ENCODE measurements at regions not wholly inside any gene's neighbourhood (a gene's known extent, or its start where the extent isn't known, plus 50 kb on each side); places are given as distances from the start of the nearest gene placed in this dataset.

DNA sequence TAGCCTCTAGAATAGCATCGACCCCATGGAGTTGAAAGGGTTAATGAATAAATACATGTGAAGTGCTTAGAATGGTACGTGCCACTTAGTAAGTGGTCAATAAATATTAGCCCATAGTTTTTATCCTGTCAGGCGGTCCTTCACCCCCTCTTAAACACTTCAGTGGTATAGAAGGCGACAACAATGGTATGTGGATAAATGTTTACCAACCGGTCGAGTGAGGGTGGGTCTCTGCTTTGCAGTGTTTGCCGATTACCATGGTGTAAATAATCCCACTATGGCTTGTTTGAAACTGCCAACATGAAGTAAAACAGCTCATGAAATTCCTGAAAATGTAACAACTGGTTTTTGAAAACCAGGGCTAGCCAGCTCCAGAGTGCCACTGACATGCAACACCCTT is 541.2 kb downstream of the BUD13 start:
- H3K27ac Mint-ChIP-seq, result no peak overlapping the region
- no peak for DNase-seq (ENCODE audit: low spot score, unreplicated experiment)
- H3K36me3 Mint-ChIP-seq (ENCODE audit: insufficient read depth), result no peaks in the 10 kb centered on the region
- H3K27me3 Mint-ChIP-seq, result peaks cover 15% of the 10 kb centered on the region
- peaks cover 10% of the 10 kb centered on the region for H3K9me3 Mint-ChIP-seq (ENCODE audit: low read depth)
- TF ChIP-seq, protein P1, sequence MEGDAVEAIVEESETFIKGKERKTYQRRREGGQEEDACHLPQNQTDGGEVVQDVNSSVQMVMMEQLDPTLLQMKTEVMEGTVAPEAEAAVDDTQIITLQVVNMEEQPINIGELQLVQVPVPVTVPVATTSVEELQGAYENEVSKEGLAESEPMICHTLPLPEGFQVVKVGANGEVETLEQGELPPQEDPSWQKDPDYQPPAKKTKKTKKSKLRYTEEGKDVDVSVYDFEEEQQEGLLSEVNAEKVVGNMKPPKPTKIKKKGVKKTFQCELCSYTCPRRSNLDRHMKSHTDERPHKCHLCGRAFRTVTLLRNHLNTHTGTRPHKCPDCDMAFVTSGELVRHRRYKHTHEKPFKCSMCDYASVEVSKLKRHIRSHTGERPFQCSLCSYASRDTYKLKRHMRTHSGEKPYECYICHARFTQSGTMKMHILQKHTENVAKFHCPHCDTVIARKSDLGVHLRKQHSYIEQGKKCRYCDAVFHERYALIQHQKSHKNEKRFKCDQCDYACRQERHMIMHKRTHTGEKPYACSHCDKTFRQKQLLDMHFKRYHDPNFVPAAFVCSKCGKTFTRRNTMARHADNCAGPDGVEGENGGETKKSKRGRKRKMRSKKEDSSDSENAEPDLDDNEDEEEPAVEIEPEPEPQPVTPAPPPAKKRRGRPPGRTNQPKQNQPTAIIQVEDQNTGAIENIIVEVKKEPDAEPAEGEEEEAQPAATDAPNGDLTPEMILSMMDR (IDR thresholded peaks at IDR 0.05; ENCODE audit: unreplicated experiment), result no peak
- no peaks in the 10 kb centered on the region for H3K4me1 Mint-ChIP-seq (ENCODE audit: low read depth)
- no peak overlapping the region for H3K4me3 Mint-ChIP-seq (ENCODE audit: low read depth)

DNA sequence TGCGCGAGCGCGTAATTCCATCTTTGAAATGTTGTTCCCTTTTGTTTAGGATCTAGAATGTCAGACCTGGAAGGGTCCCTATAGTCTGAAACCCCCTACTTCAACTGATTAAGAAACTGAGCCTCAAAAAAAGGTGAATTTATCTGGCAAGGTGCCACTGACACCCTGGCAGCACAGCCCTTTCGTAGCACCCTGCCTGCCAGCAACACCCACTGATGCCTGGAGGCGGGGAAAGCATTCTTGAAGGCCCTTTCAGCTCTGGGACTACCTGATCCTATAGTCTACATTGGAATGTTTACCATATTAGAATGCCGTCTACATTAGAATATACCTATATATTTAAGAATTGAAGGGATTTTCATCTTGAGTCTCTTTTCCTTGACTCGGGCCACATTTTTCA is 542.3 kb downstream of the BUD13 start:
- Mint-ChIP-seq H3K27ac (no peak overlapping the region), H3K27me3 (peaks cover 16% of the 10 kb centered on the region), H3K4me3 (ENCODE audit: low read depth) (no peak overlapping the region), H3K9me3 (ENCODE audit: low read depth) (peaks cover 10% of the 10 kb centered on the region), H3K36me3 (ENCODE audit: insufficient read depth) (no peaks in the 10 kb centered on the region), H3K4me1 (ENCODE audit: low read depth) (no peaks in the 10 kb centered on the region)
- TF ChIP-seq, protein P1 (IDR thresholded peaks at IDR 0.05; ENCODE audit: unreplicated experiment), result no peak
- no peak for DNase-seq (ENCODE audit: low spot score, unreplicated experiment)

DNA sequence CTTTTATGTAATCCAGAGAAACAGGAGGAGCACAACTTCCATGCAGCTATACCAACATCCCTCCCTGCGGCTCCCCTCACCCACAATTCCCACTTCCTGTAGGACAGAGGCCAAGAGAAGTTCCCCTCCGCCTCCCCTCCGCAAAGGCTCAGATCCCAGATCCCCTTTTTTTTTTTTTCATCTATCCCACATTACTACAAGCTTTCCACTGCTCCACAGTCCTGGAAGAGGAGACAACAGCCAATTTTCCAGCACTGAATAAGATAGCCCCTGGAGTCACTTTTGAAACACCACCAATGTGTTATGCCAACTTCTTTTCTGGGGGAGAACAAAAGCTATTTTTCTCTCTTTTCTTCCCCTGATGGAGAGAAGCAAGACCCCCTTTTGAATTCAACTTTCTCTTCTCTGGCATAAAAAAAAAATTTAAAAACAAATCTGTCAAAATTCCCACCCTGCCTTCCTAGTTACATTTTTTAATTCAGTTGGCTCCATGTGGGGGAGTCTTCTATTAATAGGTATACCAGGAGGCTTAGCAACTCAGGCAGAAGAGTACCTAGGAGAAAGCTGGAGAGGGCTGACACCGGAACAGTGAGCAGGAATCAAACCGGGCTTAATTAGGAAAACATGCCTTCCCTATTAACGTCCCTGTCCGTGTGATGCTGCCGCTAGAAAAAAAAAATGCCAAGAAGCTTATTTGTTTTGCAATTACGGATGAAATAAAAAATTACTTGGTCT is 543.4 kb downstream of the BUD13 start:
- H3K4me3 Mint-ChIP-seq (ENCODE audit: low read depth), result no peak overlapping the region
- no peaks in the 10 kb centered on the region for H3K4me1 Mint-ChIP-seq (ENCODE audit: low read depth)
- no peak overlapping the region for H3K27ac Mint-ChIP-seq
- no peak for DNase-seq (ENCODE audit: low spot score, unreplicated experiment)
- TF ChIP-seq, protein P1 (IDR thresholded peaks at IDR 0.05; ENCODE audit: unreplicated experiment), result no peak
- H3K9me3 Mint-ChIP-seq (ENCODE audit: low read depth), result peaks cover 10% of the 10 kb centered on the region
- peaks cover 16% of the 10 kb centered on the region for H3K27me3 Mint-ChIP-seq
- H3K36me3 Mint-ChIP-seq (ENCODE audit: insufficient read depth), result no peaks in the 10 kb centered on the region

DNA sequence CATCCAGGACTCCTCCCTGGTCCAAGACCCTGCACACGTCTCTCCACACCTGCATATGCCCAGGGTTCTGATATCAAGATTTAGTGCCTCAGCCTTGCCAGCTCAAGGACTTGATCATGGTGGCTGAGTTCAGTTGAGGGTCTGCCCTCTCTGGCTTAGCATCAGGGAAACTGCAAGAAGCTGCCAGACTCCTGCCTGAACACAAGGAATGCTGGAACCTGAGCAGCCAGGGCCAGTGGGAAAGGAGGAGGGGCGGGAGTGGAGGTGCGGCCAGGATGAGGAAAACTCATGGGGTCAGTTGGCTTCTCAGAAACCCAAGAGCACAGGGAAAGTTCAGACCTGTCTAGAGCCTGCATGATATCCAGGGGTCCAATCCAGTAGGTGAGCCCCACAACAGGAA is 546.1 kb downstream of the BUD13 start:
- H3K36me3 Mint-ChIP-seq (ENCODE audit: insufficient read depth), result no peaks in the 10 kb centered on the region
- DNase-seq (ENCODE audit: low spot score, unreplicated experiment), result no peak
- TF ChIP-seq, protein P1 (IDR thresholded peaks at IDR 0.05; ENCODE audit: unreplicated experiment), result no peak
- peaks cover 4% of the 10 kb centered on the region for H3K9me3 Mint-ChIP-seq (ENCODE audit: low read depth)
- H3K4me1 Mint-ChIP-seq (ENCODE audit: low read depth), result no peaks in the 10 kb centered on the region
- H3K27me3 Mint-ChIP-seq, result peaks cover 24% of the 10 kb centered on the region
- no peak overlapping the region for H3K4me3 Mint-ChIP-seq (ENCODE audit: low read depth)
- no peak overlapping the region for H3K27ac Mint-ChIP-seq

DNA sequence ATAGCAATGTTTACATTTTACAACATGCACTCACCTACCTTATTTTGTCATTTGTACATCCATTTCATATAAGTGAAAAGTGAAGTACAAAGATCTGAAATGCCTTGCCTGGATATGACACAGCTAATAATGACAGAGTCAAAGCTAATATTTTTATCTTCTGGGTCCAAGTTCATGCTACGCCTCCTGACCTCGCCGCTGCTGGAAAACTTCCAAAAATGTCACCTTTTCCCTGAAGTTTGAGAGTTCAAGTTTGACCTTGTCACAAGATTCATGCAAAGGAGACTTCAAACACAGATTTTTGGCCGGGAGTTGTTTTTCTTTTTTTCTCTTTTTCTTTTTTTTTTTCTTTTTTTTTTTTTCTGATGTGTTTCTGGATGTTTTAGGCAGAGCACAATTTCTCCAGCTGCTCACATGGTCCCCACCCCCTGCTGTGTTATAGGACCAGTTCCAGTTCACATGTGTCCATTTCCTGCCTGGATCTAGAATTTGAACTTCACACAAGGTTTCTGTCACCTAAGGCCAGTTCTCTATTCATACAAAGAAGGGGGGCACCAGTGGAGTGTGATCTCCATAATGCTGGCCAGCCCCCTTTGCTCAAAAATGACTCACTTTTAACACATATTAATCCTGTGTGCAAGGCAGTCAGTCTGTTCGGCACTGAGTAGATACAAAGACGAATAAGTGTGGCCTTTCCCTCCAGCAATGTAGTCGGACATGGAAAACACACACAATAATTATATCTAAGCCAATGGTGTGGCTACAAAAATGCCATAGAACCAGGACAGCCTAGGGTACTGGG is 546.8 kb downstream of the BUD13 start:
- TF ChIP-seq, protein P1 (IDR thresholded peaks at IDR 0.05; ENCODE audit: unreplicated experiment), result no peak
- no peaks in the 10 kb centered on the region for H3K4me1 Mint-ChIP-seq (ENCODE audit: low read depth)

More for the DNA sequence above, 546.8 kb downstream of the BUD13 start:
- no peak for DNase-seq (ENCODE audit: low spot score, unreplicated experiment)
- H3K27ac Mint-ChIP-seq, result no peak overlapping the region
- H3K4me3 Mint-ChIP-seq (ENCODE audit: low read depth), result no peak overlapping the region
- H3K27me3 Mint-ChIP-seq, result peaks cover 24% of the 10 kb centered on the region
- H3K36me3 Mint-ChIP-seq (ENCODE audit: insufficient read depth), result no peaks in the 10 kb centered on the region
- peaks cover 4% of the 10 kb centered on the region for H3K9me3 Mint-ChIP-seq (ENCODE audit: low read depth)

Measured in progenitor cell of endocrine pancreas (in vitro differentiated cells).